ENCODE measurements at regions not wholly inside any gene's neighbourhood (a gene's known extent, or its start where the extent isn't known, plus 50 kb on each side); places are given as distances from the start of the nearest gene placed in this dataset.

DNA sequence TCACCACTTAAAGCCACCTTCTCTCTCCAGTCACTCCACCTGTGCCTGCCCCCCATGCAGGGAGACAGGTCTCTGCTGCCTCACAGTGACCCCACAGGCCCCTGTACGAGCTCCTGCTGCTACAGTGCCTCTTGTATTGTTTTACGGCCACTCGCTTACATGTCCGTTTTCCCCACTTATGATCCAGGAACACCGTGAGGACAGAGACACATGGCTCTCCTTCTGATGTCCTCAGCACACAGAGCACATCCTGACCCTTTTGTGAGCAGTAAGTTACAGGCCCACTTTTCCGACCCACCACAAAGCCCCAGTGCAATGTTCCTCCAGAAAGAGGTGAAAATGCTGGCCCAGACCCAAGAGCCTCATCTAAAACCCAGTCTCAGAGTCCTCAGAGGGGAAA lies 84.8 kb upstream of the GNAO1 start:
- Histone ChIP-seq H2BK12ac (ENCODE audit: low read length) (no peak overlapping the region), H3K4ac (ENCODE audit: low read depth, low read length) (no peak overlapping the region), H2AK5ac (ENCODE audit: low read length) (no peak overlapping the region), H3K79me1 (ENCODE audit: low read length) (no peaks in the 10 kb centered on the region), H3K27me3 (ENCODE audit: insufficient read depth, low read length) (no peaks in the 10 kb centered on the region), H3K9ac (ENCODE audit: low read length) (no peak overlapping the region), H3K23ac (ENCODE audit: low read length) (no peak overlapping the region), H2BK120ac (ENCODE audit: insufficient read depth, low read length, poor library complexity) (no peak overlapping the region), H3K18ac (ENCODE audit: low read length) (no peak overlapping the region), H3K4me2 (ENCODE audit: low read length) (no peak overlapping the region), H4K91ac (ENCODE audit: low read depth, low read length) (no peak overlapping the region), H3K14ac (ENCODE audit: low read length) (no peak overlapping the region), H3K36me3 (ENCODE audit: control insufficient read depth in 1 of 2, insufficient read depth in 2 of 2, low read length in 2 of 2) (no peaks in the 10 kb centered on the region), H2BK5ac (ENCODE audit: low read depth, low read length, poor library complexity) (no peak overlapping the region), H3K4me1 (ENCODE audit: control insufficient read depth in 1 of 2, insufficient read depth in 2 of 2, low read length in 2 of 2) (no peaks in the 10 kb centered on the region), H2AFZ (ENCODE audit: insufficient read depth, low read length, poor library complexity) (no peak overlapping the region), H4K12ac (ENCODE audit: low read depth, low read length) (no peak overlapping the region), H3K79me2 (ENCODE audit: control insufficient read depth, insufficient read depth, low read length, poor library complexity) (no peaks in the 10 kb centered on the region), H4K8ac (ENCODE audit: low read depth, low read length) (no peak overlapping the region), H3K27ac (ENCODE audit: low read depth, low read length) (no peak overlapping the region), H3K4me3 (ENCODE audit: low read depth, low read length) (no peak overlapping the region), H3K9me3 (ENCODE audit: insufficient read depth, low read depth, low read length) (no peaks in the 10 kb centered on the region)
- DNase-seq, result no peak
- WGBS (ENCODE audit: extremely low coverage, insufficient coverage, insufficient read length), result no CpG with 5 or more reads among the region's 6 CpGs

DNA sequence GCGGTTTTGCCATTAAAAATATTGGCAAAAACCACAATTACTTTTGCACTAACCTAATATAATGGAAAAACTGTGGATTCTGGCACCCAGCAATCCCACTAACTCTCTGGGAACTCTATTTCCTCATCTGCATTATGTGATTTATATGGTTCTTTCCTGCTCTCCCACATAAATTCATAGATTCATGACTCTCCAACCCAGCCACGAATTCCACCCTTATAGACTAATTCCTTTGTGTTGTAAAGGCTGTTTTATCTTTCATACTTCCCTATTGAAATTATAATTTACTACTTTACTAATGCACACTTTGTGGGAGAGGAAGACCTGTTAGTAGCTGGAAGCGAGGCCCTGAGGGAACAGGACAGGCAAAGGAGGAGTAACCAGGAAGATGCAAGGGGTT lies 88.4 kb upstream of the GNAO1 start:
- Histone ChIP-seq H3K4me2 (ENCODE audit: low read length) (no peak overlapping the region), H3K79me2 (ENCODE audit: control insufficient read depth, insufficient read depth, low read length, poor library complexity) (no peaks in the 10 kb centered on the region), H3K4me3 (ENCODE audit: low read depth, low read length) (no peak overlapping the region), H3K27me3 (ENCODE audit: insufficient read depth, low read length) (no peaks in the 10 kb centered on the region), H2AK5ac (ENCODE audit: low read length) (no peak overlapping the region), H4K91ac (ENCODE audit: low read depth, low read length) (no peak overlapping the region), H2BK5ac (ENCODE audit: low read depth, low read length, poor library complexity) (no peak overlapping the region), H2BK12ac (ENCODE audit: low read length) (no peak overlapping the region), H3K27ac (ENCODE audit: low read depth, low read length) (no peak overlapping the region), H4K12ac (ENCODE audit: low read depth, low read length) (no peak overlapping the region), H3K9ac (ENCODE audit: low read length) (no peak overlapping the region), H3K4ac (ENCODE audit: low read depth, low read length) (no peak overlapping the region), H3K4me1 (ENCODE audit: control insufficient read depth in 1 of 2, insufficient read depth in 2 of 2, low read length in 2 of 2) (no peaks in the 10 kb centered on the region), H3K18ac (ENCODE audit: low read length) (no peak overlapping the region), H3K23ac (ENCODE audit: low read length) (no peak overlapping the region), H3K36me3 (ENCODE audit: control insufficient read depth in 1 of 2, insufficient read depth in 2 of 2, low read length in 2 of 2) (no peaks in the 10 kb centered on the region), H4K8ac (ENCODE audit: low read depth, low read length) (no peak overlapping the region), H3K14ac (ENCODE audit: low read length) (no peak overlapping the region), H3K9me3 (ENCODE audit: insufficient read depth, low read depth, low read length) (no peaks in the 10 kb centered on the region), H3K79me1 (ENCODE audit: low read length) (no peaks in the 10 kb centered on the region), H2BK120ac (ENCODE audit: insufficient read depth, low read length, poor library complexity) (no peak overlapping the region), H2AFZ (ENCODE audit: insufficient read depth, low read length, poor library complexity) (no peak overlapping the region)
- no peak for DNase-seq
- WGBS (ENCODE audit: extremely low coverage, insufficient coverage, insufficient read length), result no CpG with 5 or more reads among the region's 3 CpGs

GRCh38 chr16:56102183-56102686 lies 89.1 kb upstream of the GNAO1 start:
- Histone ChIP-seq H3K9me3 (ENCODE audit: insufficient read depth, low read depth, low read length) (no peaks in the 10 kb centered on the region), H4K8ac (ENCODE audit: low read depth, low read length) (no peak overlapping the region), H4K12ac (ENCODE audit: low read depth, low read length) (no peak overlapping the region), H3K4ac (ENCODE audit: low read depth, low read length) (no peak overlapping the region), H3K27me3 (ENCODE audit: insufficient read depth, low read length) (no peaks in the 10 kb centered on the region), H3K79me2 (ENCODE audit: control insufficient read depth, insufficient read depth, low read length, poor library complexity) (no peaks in the 10 kb centered on the region), H3K4me3 (ENCODE audit: low read depth, low read length) (no peak overlapping the region), H2BK5ac (ENCODE audit: low read depth, low read length, poor library complexity) (no peak overlapping the region), H2AK5ac (ENCODE audit: low read length) (no peak overlapping the region), H4K91ac (ENCODE audit: low read depth, low read length) (no peak overlapping the region), H3K4me2 (ENCODE audit: low read length) (no peak overlapping the region), H2BK12ac (ENCODE audit: low read length) (no peak overlapping the region), H3K9ac (ENCODE audit: low read length) (no peak overlapping the region), H3K4me1 (ENCODE audit: control insufficient read depth in 1 of 2, insufficient read depth in 2 of 2, low read length in 2 of 2) (no peaks in the 10 kb centered on the region), H3K79me1 (ENCODE audit: low read length) (no peaks in the 10 kb centered on the region), H3K36me3 (ENCODE audit: control insufficient read depth in 1 of 2, insufficient read depth in 2 of 2, low read length in 2 of 2) (no peaks in the 10 kb centered on the region), H3K27ac (ENCODE audit: low read depth, low read length) (no peak overlapping the region), H3K14ac (ENCODE audit: low read length) (no peak overlapping the region), H3K18ac (ENCODE audit: low read length) (no peak overlapping the region), H2AFZ (ENCODE audit: insufficient read depth, low read length, poor library complexity) (no peak overlapping the region), H2BK120ac (ENCODE audit: insufficient read depth, low read length, poor library complexity) (no peak overlapping the region), H3K23ac (ENCODE audit: low read length) (no peak overlapping the region)
- no peak for DNase-seq
- WGBS (ENCODE audit: extremely low coverage, insufficient coverage, insufficient read length), result no CpG with 5 or more reads among the region's 13 CpGs

GRCh38 chr16:56101480-56101879 lies 89.8 kb upstream of the GNAO1 start:
- no peak overlapping the region for H2BK12ac ChIP-seq (ENCODE audit: low read length)
- H3K9me3 ChIP-seq (ENCODE audit: insufficient read depth, low read depth, low read length), result no peaks in the 10 kb centered on the region
- DNase-seq, result no peak
- no peak overlapping the region for H3K14ac ChIP-seq (ENCODE audit: low read length)
- H3K18ac ChIP-seq (ENCODE audit: low read length), result no peak overlapping the region
- no peaks in the 10 kb centered on the region for H3K79me1 ChIP-seq (ENCODE audit: low read length)
- no peaks in the 10 kb centered on the region for H3K27me3 ChIP-seq (ENCODE audit: insufficient read depth, low read length)
- H4K12ac ChIP-seq (ENCODE audit: low read depth, low read length), result no peak overlapping the region
- H3K79me2 ChIP-seq (ENCODE audit: control insufficient read depth, insufficient read depth, low read length, poor library complexity), result no peaks in the 10 kb centered on the region
- no peak overlapping the region for H4K91ac ChIP-seq (ENCODE audit: low read depth, low read length)
- H4K8ac ChIP-seq (ENCODE audit: low read depth, low read length), result no peak overlapping the region
- no peak overlapping the region for H2AFZ ChIP-seq (ENCODE audit: insufficient read depth, low read length, poor library complexity)
- no peak overlapping the region for H3K9ac ChIP-seq (ENCODE audit: low read length)
- no peak overlapping the region for H3K4me3 ChIP-seq (ENCODE audit: low read depth, low read length)
- no peak overlapping the region for H3K4ac ChIP-seq (ENCODE audit: low read depth, low read length)
- H2BK120ac ChIP-seq (ENCODE audit: insufficient read depth, low read length, poor library complexity), result no peak overlapping the region
- no peak overlapping the region for H3K4me2 ChIP-seq (ENCODE audit: low read length)
- no peak overlapping the region for H3K23ac ChIP-seq (ENCODE audit: low read length)
- H3K27ac ChIP-seq (ENCODE audit: low read depth, low read length), result no peak overlapping the region
- H3K36me3 ChIP-seq (ENCODE audit: control insufficient read depth in 1 of 2, insufficient read depth in 2 of 2, low read length in 2 of 2), result no peaks in the 10 kb centered on the region
- H2BK5ac ChIP-seq (ENCODE audit: low read depth, low read length, poor library complexity), result no peak overlapping the region
- no peak overlapping the region for H2AK5ac ChIP-seq (ENCODE audit: low read length)
- WGBS (ENCODE audit: extremely low coverage, insufficient coverage, insufficient read length), result no CpG with 5 or more reads among the region's 5 CpGs
- H3K4me1 ChIP-seq (ENCODE audit: control insufficient read depth in 1 of 2, insufficient read depth in 2 of 2, low read length in 2 of 2), result no peaks in the 10 kb centered on the region

Measured in trophoblast cell (in vitro differentiated cells and primary cell).